ENCODE measurements at regions not wholly inside any gene's neighbourhood (a gene's known extent, or its start where the extent isn't known, plus 50 kb on each side); places are given as distances from the start of the nearest gene placed in this dataset.

DNA sequence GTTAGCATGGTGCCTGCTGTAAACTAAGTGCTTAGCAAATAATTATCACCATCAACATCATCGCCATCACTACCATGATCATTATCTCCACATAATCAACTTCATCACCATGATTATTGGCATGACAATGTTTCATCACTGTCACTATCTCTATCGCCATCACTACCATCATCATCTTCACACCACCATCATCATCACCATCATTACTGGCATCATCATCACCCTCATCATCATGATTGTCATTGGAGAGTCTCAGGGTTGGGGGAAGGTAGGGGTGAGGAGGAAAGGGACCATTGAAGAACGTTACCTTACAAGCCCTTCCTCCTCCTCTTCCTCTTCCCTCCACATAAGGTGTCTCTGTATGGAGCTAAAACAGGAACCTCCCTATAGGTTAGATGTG lies 54.9 kb upstream of the GPR26 start:
- no peaks in the 10 kb centered on the region for H3F3A ChIP-seq (ENCODE audit: low read depth)
- H3K4me1 ChIP-seq (ENCODE audit: insufficient read depth, low read length, poor library complexity, severe bottlenecking) = no peaks in the 10 kb centered on the region
- H3K4me2 ChIP-seq (ENCODE audit: low read depth, low read length, poor library complexity, severe bottlenecking) = no peak overlapping the region
- H3K36me3 ChIP-seq (ENCODE audit: insufficient read depth, low read length) = no peaks in the 10 kb centered on the region
- H3K9me2 ChIP-seq (replicated peaks; ENCODE audit: low read depth, low read length) = no peaks in the 10 kb centered on the region
- no peaks in the 10 kb centered on the region for H3K79me2 ChIP-seq (ENCODE audit: insufficient read depth, low read length)
- TF ChIP-seq, protein P1, sequence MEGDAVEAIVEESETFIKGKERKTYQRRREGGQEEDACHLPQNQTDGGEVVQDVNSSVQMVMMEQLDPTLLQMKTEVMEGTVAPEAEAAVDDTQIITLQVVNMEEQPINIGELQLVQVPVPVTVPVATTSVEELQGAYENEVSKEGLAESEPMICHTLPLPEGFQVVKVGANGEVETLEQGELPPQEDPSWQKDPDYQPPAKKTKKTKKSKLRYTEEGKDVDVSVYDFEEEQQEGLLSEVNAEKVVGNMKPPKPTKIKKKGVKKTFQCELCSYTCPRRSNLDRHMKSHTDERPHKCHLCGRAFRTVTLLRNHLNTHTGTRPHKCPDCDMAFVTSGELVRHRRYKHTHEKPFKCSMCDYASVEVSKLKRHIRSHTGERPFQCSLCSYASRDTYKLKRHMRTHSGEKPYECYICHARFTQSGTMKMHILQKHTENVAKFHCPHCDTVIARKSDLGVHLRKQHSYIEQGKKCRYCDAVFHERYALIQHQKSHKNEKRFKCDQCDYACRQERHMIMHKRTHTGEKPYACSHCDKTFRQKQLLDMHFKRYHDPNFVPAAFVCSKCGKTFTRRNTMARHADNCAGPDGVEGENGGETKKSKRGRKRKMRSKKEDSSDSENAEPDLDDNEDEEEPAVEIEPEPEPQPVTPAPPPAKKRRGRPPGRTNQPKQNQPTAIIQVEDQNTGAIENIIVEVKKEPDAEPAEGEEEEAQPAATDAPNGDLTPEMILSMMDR (conservative IDR thresholded peaks at IDR 0.05; ENCODE audit: low read length) = no peak
- no peak for TF ChIP-seq EZH2phosphoT487 (IDR thresholded peaks at IDR 0.05; ENCODE audit: borderline replicate concordance)
- H3K4me3 ChIP-seq (ENCODE audit: low read length, poor library complexity, severe bottlenecking) = no peak overlapping the region
- H3K9me3 ChIP-seq (ENCODE audit: insufficient read depth, low read depth, low read length) = no peaks in the 10 kb centered on the region; the same call in 1 of the 2 replicates
- H3K27me3 ChIP-seq (ENCODE audit: insufficient read depth, low read length, poor library complexity, severe bottlenecking) = no peaks in the 10 kb centered on the region
- H3K9ac ChIP-seq (ENCODE audit: low read depth, low read length, poor library complexity, severe bottlenecking) = no peak overlapping the region
- no peaks in the 10 kb centered on the region for H4K20me1 ChIP-seq (ENCODE audit: insufficient read depth, low read length, poor library complexity, severe bottlenecking)
- no peak overlapping the region for H2AFZ ChIP-seq (ENCODE audit: low read length)

DNA sequence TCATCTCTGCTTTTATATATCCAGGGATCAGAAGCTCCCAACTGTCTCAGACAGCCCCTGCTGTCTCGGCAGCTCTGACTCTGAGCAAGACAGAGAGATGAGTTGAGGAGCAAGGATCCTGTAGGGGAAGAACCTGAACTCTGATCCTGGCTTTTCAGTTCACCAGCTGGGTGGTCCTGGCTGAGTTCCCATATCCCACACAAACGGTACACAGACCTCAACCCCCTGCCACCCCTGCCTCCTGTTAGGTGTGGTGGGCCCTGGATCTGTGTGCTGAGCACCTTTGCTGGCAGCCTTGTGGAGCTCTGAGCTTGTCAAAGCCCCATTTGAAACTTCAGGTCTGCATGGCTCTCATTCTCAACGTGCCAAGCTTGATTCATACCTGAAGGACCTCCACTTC lies 54.3 kb upstream of the GPR26 start:
- Histone ChIP-seq H3K9me2 (replicated peaks; ENCODE audit: low read depth, low read length) (no peaks in the 10 kb centered on the region), H3K36me3 (ENCODE audit: insufficient read depth, low read length) (no peaks in the 10 kb centered on the region), H3K4me2 (ENCODE audit: low read depth, low read length, poor library complexity, severe bottlenecking) (no peak overlapping the region), H3K9me3 (ENCODE audit: insufficient read depth, low read depth, low read length) (no peaks in the 10 kb centered on the region), H3K4me3 (ENCODE audit: low read length, poor library complexity, severe bottlenecking) (no peak overlapping the region), H3K27me3 (ENCODE audit: insufficient read depth, low read length, poor library complexity, severe bottlenecking) (no peaks in the 10 kb centered on the region), H4K20me1 (ENCODE audit: insufficient read depth, low read length, poor library complexity, severe bottlenecking) (no peaks in the 10 kb centered on the region), H3F3A (ENCODE audit: low read depth) (no peaks in the 10 kb centered on the region), H2AFZ (ENCODE audit: low read length) (no peak overlapping the region), H3K9ac (ENCODE audit: low read depth, low read length, poor library complexity, severe bottlenecking) (no peak overlapping the region), H3K4me1 (ENCODE audit: insufficient read depth, low read length, poor library complexity, severe bottlenecking) (no peaks in the 10 kb centered on the region), H3K79me2 (ENCODE audit: insufficient read depth, low read length) (no peaks in the 10 kb centered on the region)
- TF ChIP-seq, protein P1 (conservative IDR thresholded peaks at IDR 0.05; ENCODE audit: low read length) = no peak
- TF ChIP-seq EZH2phosphoT487 (IDR thresholded peaks at IDR 0.05; ENCODE audit: borderline replicate concordance) = no peak

DNA sequence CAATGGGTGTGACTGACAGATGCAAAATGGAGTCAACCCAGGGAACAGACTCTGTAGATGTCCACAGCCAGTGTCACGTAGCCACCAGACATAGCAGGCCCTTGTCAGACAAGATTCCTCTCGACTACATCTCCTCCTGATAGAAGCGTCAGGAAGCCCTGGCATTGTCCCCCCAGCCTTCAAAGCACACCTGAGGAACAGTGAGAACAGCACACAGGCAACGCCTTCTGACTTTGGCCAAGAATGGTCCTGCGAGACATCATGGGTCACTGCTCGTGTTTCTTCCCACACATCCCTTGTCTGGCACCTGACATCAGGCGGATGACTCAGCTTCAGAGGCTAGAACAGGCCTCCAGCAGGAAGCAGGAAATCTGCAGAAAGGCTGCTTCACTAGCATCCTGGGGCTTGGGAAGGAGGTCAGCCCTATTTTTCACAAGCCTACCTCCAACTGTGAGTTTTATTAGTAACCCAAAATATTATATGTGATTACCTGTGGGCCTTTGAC lies 52.8 kb upstream of the GPR26 start:
- Histone ChIP-seq H3K27me3 (ENCODE audit: insufficient read depth, low read length, poor library complexity, severe bottlenecking) (no peaks in the 10 kb centered on the region), H2AFZ (ENCODE audit: low read length) (no peak overlapping the region), H3K9me3 (ENCODE audit: insufficient read depth, low read depth, low read length) (no peaks in the 10 kb centered on the region), H3K4me2 (ENCODE audit: low read depth, low read length, poor library complexity, severe bottlenecking) (no peak overlapping the region), H4K20me1 (ENCODE audit: insufficient read depth, low read length, poor library complexity, severe bottlenecking) (no peaks in the 10 kb centered on the region), H3F3A (ENCODE audit: low read depth) (no peaks in the 10 kb centered on the region), H3K9ac (ENCODE audit: low read depth, low read length, poor library complexity, severe bottlenecking) (no peak overlapping the region), H3K4me1 (ENCODE audit: insufficient read depth, low read length, poor library complexity, severe bottlenecking) (no peaks in the 10 kb centered on the region), H3K9me2 (replicated peaks; ENCODE audit: low read depth, low read length) (no peaks in the 10 kb centered on the region), H3K79me2 (ENCODE audit: insufficient read depth, low read length) (no peaks in the 10 kb centered on the region), H3K36me3 (ENCODE audit: insufficient read depth, low read length) (no peaks in the 10 kb centered on the region), H3K4me3 (ENCODE audit: low read length, poor library complexity, severe bottlenecking) (no peak overlapping the region)
- TF ChIP-seq, protein P1 (conservative IDR thresholded peaks at IDR 0.05; ENCODE audit: low read length) = no peak
- TF ChIP-seq EZH2phosphoT487 (IDR thresholded peaks at IDR 0.05; ENCODE audit: borderline replicate concordance) = no peak
